ENCODE measurements at regions not wholly inside any gene's neighbourhood (a gene's known extent, or its start where the extent isn't known, plus 50 kb on each side); places are given as distances from the start of the nearest gene placed in this dataset.
"Not testable (repeated sequence)": the region's sequence is repeated elsewhere in the genome, so short reads cannot be mapped to it uniquely, and the experiment has no call there.

DNA sequence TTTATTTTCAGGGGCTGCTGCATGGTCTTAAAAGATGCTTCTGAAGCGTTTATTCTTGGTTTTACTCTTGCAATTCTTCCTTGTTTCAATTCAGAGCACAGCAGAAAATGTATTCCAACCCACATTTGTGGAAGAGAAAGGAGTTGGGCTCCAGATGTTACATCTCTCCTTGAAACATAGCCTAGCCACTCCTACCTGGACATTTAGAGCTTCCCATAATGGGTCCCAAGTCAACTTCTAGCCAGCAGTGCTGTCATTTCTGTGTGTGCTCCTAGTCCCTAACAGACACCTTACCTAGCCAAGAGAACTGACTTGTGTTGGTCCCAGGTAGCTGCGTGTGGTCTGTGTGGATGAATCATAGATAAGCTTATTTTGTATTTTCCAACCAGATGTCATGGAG lies 61.2 kb upstream of the ANKRD55 start:
- TF ChIP-seq, protein P1, sequence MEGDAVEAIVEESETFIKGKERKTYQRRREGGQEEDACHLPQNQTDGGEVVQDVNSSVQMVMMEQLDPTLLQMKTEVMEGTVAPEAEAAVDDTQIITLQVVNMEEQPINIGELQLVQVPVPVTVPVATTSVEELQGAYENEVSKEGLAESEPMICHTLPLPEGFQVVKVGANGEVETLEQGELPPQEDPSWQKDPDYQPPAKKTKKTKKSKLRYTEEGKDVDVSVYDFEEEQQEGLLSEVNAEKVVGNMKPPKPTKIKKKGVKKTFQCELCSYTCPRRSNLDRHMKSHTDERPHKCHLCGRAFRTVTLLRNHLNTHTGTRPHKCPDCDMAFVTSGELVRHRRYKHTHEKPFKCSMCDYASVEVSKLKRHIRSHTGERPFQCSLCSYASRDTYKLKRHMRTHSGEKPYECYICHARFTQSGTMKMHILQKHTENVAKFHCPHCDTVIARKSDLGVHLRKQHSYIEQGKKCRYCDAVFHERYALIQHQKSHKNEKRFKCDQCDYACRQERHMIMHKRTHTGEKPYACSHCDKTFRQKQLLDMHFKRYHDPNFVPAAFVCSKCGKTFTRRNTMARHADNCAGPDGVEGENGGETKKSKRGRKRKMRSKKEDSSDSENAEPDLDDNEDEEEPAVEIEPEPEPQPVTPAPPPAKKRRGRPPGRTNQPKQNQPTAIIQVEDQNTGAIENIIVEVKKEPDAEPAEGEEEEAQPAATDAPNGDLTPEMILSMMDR (IDR thresholded peaks at IDR 0.05) = no peak
- no peak for TF ChIP-seq POLR2A (IDR thresholded peaks at IDR 0.05)
- H3K9me3 ChIP-seq = no peaks in the 10 kb centered on the region
- H3K27ac ChIP-seq = no peak overlapping the region

DNA sequence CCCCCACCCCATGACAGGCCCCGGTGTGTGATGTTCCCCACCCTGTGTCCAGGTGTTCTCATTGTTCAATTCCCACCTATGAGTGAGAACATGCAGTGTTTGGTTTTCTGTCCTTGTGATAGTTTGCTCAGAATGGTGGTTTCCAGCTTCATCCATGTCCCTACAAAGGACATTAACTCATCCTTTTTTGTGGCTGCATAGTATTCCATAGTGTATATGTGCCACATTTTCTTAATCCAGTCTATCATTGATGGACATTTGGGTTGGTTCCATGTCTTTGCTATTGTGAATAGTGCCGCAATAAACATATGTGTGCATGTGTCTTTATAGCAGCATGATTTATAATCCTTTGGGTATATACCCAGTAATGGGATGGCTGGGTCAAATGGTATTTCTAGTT lies 59.7 kb upstream of the ANKRD55 start:
- H3K4me1 ChIP-seq, H3K4me3 ChIP-seq, DNase-seq, H3K36me3 ChIP-seq, H3K27ac ChIP-seq, H3K9me3 ChIP-seq, H3K27me3 ChIP-seq: not testable (repeated sequence)

More for the DNA sequence above, 61.2 kb upstream of the ANKRD55 start:
- Histone ChIP-seq H3K27me3 (no peaks in the 10 kb centered on the region), H3K4me1 (no peaks in the 10 kb centered on the region), H3K36me3 (no peaks in the 10 kb centered on the region), H3K4me3 (no peak overlapping the region)
- no peak for DNase-seq

DNA sequence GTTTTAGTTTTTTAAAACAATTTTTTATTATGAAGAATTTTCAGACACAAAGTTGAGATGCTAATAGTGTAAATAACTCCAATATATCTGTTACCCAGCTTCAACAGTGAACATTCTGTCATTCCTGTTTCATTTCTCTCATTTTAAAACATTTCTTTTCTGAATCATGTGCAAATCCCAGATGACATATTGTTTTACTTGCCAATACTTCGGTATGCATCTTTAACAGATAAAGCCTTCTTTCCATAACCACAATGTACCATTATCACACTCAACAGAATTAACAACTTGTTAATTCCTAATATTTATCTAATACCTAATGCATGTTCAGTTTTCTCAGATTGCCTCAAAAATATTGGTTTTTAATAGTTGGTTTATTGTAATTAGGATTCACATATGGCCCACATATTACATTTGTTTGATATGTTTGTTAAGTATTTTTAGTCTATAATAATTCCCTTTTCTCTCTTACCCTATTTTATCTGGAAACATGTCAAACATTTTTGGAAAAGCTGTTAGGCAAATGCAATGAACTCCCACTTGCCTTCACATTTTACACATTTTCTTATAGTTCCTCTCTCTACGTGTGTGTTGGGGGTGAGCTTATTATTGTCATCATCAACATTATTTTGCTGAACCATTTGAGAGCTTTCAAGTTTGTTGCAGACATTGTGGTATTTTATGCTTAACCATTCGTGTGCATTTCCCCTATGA lies 58.7 kb upstream of the ANKRD55 start:
- TF ChIP-seq, protein P1 (IDR thresholded peaks at IDR 0.05) = no peak
- TF ChIP-seq POLR2A (IDR thresholded peaks at IDR 0.05) = no peak
- no peaks in the 10 kb centered on the region for H3K9me3 ChIP-seq
- DNase-seq = no peak
- H3K4me1 ChIP-seq = no peaks in the 10 kb centered on the region
- H3K27me3 ChIP-seq = no peaks in the 10 kb centered on the region
- H3K36me3 ChIP-seq = no peaks in the 10 kb centered on the region
- no peak overlapping the region for H3K27ac ChIP-seq
- no peak overlapping the region for H3K4me3 ChIP-seq

DNA sequence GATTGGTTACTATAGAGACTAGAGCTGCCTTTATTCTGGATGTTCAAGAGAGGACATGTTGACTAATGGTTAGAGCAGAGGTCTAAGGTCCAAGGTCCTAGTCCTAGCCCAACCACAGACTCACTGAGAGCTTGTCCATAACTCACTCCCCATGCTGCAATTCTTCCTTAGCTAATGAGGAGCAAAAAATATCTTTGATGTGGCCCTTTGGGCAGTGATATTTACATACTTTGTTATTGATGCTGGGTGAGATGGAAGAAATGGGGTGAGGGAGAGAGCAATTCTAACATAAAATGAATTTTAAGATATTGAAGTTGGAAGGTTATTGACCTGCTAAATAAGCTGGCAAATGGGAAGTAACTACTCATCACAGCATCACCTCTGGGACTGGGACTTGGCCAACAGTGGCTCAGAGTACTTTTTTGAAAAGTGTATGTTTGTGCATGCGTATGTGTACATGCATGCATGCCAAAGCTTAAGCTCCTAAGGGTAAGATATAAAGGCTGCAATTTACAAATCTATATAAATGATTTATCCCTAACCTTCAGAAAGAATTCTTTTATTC lies 58.0 kb upstream of the ANKRD55 start:
- Histone ChIP-seq H3K36me3 (no peaks in the 10 kb centered on the region), H3K4me1 (no peaks in the 10 kb centered on the region), H3K4me3 (no peak overlapping the region), H3K27ac (no peak overlapping the region), H3K9me3 (no peaks in the 10 kb centered on the region), H3K27me3 (no peaks in the 10 kb centered on the region)
- no peak for DNase-seq
- TF ChIP-seq POLR2A (IDR thresholded peaks at IDR 0.05) = no peak
- TF ChIP-seq, protein P1 (IDR thresholded peaks at IDR 0.05) = no peak

DNA sequence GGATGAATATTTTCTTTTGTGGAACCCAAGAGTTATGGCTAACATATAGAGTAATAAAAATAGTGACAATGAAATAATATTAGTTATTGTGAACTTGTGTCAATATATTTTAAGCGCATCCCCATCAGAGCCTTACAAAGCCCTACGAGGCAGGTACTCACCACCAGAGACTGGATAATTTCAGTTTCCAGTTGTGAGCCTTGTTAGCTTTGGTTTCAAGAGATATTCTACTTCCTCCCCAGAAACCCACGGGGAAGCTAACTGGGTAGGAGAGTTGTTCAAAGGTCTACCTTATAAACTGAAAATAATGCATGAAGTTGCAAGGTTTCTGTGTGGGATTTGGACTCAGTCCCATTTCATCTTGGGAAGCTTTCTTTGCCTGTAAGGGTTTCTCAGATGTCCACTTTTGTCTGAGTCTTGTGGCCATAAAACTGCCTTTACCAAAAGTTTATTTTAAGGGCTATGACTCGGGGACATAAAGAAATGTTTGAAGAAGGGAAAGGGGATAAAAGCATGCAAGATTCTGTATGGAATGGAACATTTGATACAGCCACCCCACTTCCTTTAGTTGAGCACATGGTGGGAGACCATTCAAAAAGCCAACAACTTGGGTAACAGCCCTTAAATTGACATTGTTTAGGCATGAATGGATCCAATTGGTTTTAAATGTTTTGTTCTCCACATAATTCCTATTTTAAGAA lies 57.4 kb upstream of the ANKRD55 start:
- no peak for DNase-seq
- Histone ChIP-seq H3K9me3 (no peaks in the 10 kb centered on the region), H3K36me3 (no peaks in the 10 kb centered on the region), H3K4me1 (no peaks in the 10 kb centered on the region), H3K4me3 (no peak overlapping the region), H3K27me3 (no peaks in the 10 kb centered on the region), H3K27ac (no peak overlapping the region)
- TF ChIP-seq, protein P1 (IDR thresholded peaks at IDR 0.05) = no peak
- no peak for TF ChIP-seq POLR2A (IDR thresholded peaks at IDR 0.05)

DNA sequence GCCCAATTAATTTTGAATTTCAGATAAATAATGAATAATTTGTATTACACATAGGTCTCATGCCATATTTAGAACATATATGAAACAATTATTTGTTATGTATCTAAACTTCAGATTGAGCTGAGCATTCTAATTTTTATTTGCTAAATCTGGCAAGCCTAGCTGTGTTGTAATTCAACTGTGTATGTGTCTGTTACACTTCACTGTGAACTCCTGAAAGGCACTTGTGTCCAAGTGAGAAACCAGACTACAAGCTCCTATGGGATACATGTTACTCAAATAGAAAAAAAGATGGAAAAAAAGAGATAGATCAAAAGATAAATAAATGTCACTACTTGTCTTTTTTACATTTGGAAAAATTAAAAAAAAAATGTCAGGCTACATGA lies 56.5 kb upstream of the ANKRD55 start:
- DNase-seq = no peak
- no peak for TF ChIP-seq POLR2A (IDR thresholded peaks at IDR 0.05)
- TF ChIP-seq, protein P1 (IDR thresholded peaks at IDR 0.05) = no peak
- Histone ChIP-seq H3K36me3 (no peaks in the 10 kb centered on the region), H3K4me1 (no peaks in the 10 kb centered on the region), H3K9me3 (no peaks in the 10 kb centered on the region), H3K27ac (no peak overlapping the region), H3K4me3 (no peak overlapping the region), H3K27me3 (no peaks in the 10 kb centered on the region)
